ENCODE measurements at regions not wholly inside any gene's neighbourhood (a gene's known extent, or its start where the extent isn't known, plus 50 kb on each side); places are given as distances from the start of the nearest gene placed in this dataset.
"Not testable (repeated sequence)": the region's sequence is repeated elsewhere in the genome, so short reads cannot be mapped to it uniquely, and the experiment has no call there.

- DNase-seq: no peak
These were observed 50.3 kb upstream of the ATP6AP2 start for GRCh38 chrX:40530509-40530908.

- no peak for DNase-seq
These were observed 53.2 kb upstream of the ATP6AP2 start for GRCh38 chrX:40527543-40527942.

- DNase-seq: no peak
These were observed 54.4 kb upstream of the ATP6AP2 start for GRCh38 chrX:40526412-40526811.

- not testable (repeated sequence) for DNase-seq
These were observed 54.9 kb upstream of the ATP6AP2 start for GRCh38 chrX:40525901-40526300.

- DNase-seq: no peak
These were observed 56.3 kb upstream of the ATP6AP2 start for GRCh38 chrX:40524423-40524822.

- no peak for DNase-seq
These were observed 56.9 kb upstream of the ATP6AP2 start for GRCh38 chrX:40523852-40524251.

- no peak for DNase-seq
These were observed 58.8 kb upstream of the ATP6AP2 start for GRCh38 chrX:40521868-40522450.

- DNase-seq: no peak
These were observed 66.4 kb upstream of the ATP6AP2 start for GRCh38 chrX:40514376-40514775.

GRCh38 chrX:40513835-40514234 lies 66.9 kb upstream of the ATP6AP2 start:
- no peak for DNase-seq

- DNase-seq: no peak
These were observed 67.8 kb upstream of the ATP6AP2 start for GRCh38 chrX:40513012-40513411.

- DNase-seq: no peak
These were observed 69.5 kb upstream of the ATP6AP2 start for GRCh38 chrX:40511258-40511657.

GRCh38 chrX:40508560-40508959 lies 72.2 kb upstream of the ATP6AP2 start:
- no peak for DNase-seq

GRCh38 chrX:40506201-40506985 lies 74.4 kb upstream of the ATP6AP2 start:
- no peak for DNase-seq

- no peak for DNase-seq
These were observed 75.8 kb upstream of the ATP6AP2 start for GRCh38 chrX:40504801-40505605.

- DNase-seq: no peak
These were observed 77.7 kb upstream of the ATP6AP2 start for GRCh38 chrX:40503094-40503493.

- DNase-seq: no peak
These were observed 78.1 kb upstream of the ATP6AP2 start for GRCh38 chrX:40502688-40503087.

- DNase-seq: no peak
These were observed 79.5 kb upstream of the ATP6AP2 start for GRCh38 chrX:40501164-40501855.

GRCh38 chrX:40496728-40497127 lies 84.0 kb upstream of the ATP6AP2 start:
- DNase-seq: no peak

GRCh38 chrX:40495659-40496058 lies 85.1 kb upstream of the ATP6AP2 start:
- DNase-seq: no peak

- DNase-seq: no peak
These were observed 86.8 kb upstream of the ATP6AP2 start for GRCh38 chrX:40494005-40494404.

GRCh38 chrX:40488296-40488695 lies 92.5 kb upstream of the ATP6AP2 start:
- DNase-seq: no peak

GRCh38 chrX:40485973-40486372 lies 94.8 kb upstream of the ATP6AP2 start:
- DNase-seq: no peak

- DNase-seq: no peak
These were observed 95.5 kb upstream of the ATP6AP2 start for GRCh38 chrX:40485102-40485826.
